Fibroblast of villous mesenchyme (primary cell): ENCODE measurements at regions not wholly inside any gene's neighbourhood (a gene's known extent, or its start where the extent isn't known, plus 50 kb on each side); places are given as distances from the start of the nearest gene placed in this dataset.

Experiments used
- DNase-seq: peaks from one replicate; pipeline ENCODE4 v3.0.0-alpha.2; 2010; ENCODE audit warnings: low read depth
- H3K4me3 ChIP-seq: 2 replicates; pipeline ENCODE4 v1.5.1; 2011; ENCODE audit warnings: low read depth, mild to moderate bottlenecking, low read length
- TF ChIP-seq, protein P1 (sequence below): IDR thresholded peaks from 2 replicates; pipeline ENCODE4 v1.5.1; 2012; ENCODE audit warnings: low read depth, mild to moderate bottlenecking, low read length; ENCODE audit not compliant: insufficient read depth

DNA sequence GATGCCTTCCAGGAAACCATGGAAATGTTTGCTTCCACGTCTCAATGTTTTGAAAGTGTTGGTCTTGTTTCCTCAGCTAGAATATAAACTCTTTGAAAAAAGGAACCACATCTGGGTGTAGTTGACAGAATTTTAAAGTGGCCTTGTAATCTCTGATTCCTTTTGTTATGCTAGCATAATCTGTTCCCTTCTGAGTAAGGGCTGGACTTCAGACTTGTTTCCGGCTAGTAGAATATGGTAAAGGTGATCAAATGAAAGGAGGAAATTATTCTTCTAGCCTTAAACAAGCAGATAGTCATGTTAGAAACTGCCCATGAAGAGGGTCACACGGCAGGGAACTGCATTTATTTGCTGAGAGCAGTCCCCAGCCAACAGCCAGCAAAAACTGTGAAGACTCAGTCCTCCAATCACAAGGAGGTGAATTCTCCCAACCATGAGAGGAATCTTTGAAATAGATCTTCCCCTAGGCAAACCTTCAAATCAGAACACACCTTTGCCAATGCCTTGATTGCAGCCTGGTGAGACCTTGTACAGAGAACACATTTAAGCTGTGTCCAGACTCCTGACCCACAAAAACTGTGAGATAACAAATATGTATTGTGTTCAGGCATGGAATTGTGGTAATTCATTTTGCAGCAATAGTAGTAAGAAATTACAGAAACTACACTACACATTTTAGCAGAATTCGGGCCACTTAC is 316.9 kb upstream of the SP8 start:
- no peak overlapping the region for H3K4me3 ChIP-seq
- DNase-seq: no peak
- TF ChIP-seq, protein P1, sequence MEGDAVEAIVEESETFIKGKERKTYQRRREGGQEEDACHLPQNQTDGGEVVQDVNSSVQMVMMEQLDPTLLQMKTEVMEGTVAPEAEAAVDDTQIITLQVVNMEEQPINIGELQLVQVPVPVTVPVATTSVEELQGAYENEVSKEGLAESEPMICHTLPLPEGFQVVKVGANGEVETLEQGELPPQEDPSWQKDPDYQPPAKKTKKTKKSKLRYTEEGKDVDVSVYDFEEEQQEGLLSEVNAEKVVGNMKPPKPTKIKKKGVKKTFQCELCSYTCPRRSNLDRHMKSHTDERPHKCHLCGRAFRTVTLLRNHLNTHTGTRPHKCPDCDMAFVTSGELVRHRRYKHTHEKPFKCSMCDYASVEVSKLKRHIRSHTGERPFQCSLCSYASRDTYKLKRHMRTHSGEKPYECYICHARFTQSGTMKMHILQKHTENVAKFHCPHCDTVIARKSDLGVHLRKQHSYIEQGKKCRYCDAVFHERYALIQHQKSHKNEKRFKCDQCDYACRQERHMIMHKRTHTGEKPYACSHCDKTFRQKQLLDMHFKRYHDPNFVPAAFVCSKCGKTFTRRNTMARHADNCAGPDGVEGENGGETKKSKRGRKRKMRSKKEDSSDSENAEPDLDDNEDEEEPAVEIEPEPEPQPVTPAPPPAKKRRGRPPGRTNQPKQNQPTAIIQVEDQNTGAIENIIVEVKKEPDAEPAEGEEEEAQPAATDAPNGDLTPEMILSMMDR: no peak

DNA sequence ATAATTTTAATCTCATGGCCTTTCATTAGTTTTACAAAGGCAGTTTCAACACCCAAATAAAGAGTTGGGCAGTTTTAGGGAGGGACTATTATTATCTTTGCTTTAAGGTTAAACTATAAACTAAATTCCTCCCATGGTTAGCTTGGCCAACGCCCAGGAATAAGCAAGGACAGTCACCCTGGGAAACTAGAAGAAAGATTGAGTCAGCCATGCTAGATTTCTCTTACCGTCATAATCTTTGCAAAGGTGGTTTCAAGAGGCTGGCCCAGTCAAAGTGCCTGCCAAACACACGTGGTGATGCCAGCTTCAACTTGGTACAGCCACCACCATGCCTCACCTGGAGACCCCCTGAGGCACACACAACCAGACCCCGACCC is 317.4 kb upstream of the SP8 start:
- DNase-seq: no peak
- H3K4me3 ChIP-seq: no peak overlapping the region
- TF ChIP-seq, protein P1: no peak

DNA sequence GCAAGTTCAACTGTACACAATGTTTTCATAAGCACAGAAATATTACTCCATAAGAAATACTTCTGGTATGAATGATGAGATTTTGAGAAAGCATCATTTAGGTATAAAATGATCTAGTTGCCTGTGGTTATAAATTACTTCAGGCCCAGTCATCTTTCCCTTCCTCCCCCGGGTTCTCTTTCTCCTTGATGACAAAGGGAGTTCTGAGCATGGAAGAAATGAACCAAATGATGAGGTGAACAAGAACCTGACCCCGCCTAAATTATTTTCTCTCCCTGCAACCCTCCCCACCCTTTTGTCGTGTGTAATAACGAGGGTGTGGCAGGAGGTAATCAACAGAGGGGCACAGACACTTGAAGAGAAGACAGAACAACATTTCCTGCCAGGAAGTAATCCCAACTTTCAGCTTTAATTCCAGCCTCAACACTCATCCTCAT is 319.6 kb upstream of the SP8 start:
- no peak for DNase-seq
- TF ChIP-seq, protein P1: no peak
- no peak overlapping the region for H3K4me3 ChIP-seq

DNA sequence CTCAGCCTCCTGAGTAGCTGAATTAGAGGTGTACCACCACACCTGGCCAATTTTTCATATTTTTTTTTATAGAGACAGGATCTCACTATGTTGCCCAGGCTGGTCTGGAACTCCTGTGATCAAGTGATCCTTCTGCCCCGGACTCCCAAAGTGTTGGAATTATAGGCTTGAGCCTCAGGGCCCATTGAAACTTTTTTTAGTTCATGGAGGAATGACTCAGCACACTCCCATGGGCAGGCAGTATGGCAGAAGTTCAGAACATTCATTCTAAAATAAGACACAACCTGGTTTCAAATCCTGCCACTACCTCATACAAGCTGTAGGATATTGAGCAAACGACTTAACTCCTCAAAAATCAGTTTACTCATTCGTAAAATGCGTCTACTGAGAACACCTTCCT is 320.4 kb upstream of the SP8 start:
- DNase-seq: no peak
- no peak overlapping the region for H3K4me3 ChIP-seq
- TF ChIP-seq, protein P1: no peak

DNA sequence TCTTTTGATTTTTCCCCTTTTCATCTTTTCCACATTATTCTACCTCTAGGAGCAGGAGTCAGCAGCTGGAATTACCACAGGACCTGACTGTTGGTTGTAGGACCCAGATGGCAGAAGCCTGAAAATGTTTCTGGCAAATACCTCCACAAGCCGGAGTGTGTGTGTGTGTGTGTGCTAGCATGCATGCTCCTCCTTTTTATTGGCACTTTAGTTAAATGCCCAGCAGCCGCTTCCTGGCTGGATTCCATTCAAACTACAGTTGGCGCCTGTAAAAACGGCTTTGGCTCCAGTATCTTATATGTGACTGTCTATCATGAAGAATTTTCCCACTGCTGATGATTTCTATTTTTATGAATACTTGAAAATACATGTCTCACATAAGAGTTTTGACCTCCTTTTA is 319.7 kb upstream of the SP4 start:
- TF ChIP-seq, protein P1: no peak

DNA sequence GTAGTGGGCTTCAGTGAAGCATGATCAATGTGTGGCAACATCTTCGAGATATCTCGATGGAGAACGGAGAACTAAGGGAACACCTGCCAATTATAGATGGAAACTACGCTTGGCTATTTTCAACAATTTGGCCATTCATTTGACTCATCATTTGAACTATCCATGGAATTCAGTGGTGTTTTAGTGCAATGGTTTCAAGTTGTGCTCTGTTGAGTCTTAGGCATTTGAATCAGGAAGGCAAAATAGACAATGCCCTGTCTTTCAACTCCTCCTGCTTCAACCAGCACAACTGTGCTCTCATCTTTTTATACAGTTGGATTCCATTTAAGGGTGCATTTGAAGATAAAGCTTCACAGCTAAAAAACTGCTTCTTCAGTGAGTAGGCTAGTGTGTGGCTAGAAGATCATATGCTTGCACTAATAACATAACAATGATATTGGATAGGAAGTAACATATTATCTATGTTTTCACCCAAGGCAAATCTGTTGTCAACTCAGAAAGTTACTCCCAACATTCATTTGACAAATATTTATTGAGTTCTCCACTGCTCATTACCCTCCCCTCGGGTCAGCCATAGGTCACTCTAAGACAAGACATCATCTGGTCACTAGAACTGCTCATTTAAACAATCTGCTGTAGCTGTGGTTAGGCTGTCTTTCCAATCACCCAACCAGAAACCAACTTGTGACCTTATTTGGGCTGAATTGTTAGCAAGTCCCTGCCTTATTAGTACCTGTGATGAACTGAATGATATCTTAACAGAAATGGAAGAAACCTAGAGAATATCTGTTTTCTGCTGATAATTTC is 314.1 kb upstream of the SP4 start:
- TF ChIP-seq, protein P1: no peak
- DNase-seq: no peak
- H3K4me3 ChIP-seq: no peak overlapping the region

More for the DNA sequence above, 319.7 kb upstream of the SP4 start:
- no peak for DNase-seq
- H3K4me3 ChIP-seq: no peak overlapping the region
